ENCODE measurements at regions not wholly inside any gene's neighbourhood (a gene's known extent, or its start where the extent isn't known, plus 50 kb on each side); places are given as distances from the start of the nearest gene placed in this dataset.
"Not testable (repeated sequence)": the region's sequence is repeated elsewhere in the genome, so short reads cannot be mapped to it uniquely, and the experiment has no call there.

DNA sequence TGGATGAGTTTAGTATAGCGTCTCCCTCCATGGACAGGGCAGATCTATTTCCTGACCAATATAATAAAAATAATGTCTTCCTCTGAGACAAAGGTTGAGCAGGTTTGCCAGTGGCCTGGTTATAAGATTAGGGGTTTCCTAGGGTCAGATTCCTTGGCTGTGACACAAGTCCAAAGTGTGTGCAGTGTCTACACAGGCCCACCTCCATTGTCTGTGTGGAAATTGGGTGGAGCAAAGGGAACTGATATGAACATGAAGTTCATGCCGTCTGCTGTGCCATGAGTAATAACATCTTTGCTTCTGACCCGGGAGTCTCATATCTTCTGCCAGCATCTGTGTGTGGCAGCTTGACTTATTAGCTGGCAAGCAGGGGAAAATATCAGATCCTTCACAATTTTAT is 187.7 kb upstream of the BOD1L1 start:
- Histone ChIP-seq H3K4me1 (no peaks in the 10 kb centered on the region), H3K4me3 (no peak overlapping the region), H3K27ac (no peak overlapping the region), H3K9me3 (peaks cover 6% of the 10 kb centered on the region), H3K36me3 (ENCODE audit: insufficient read depth in 1 of 2, low read depth in 1 of 2) (no peaks in the 10 kb centered on the region), H3K27me3 (ENCODE audit: insufficient read depth in 3 of 3, low read length in 2 of 3) (no peaks in the 10 kb centered on the region)
- 67 to 78% (median 72%) methylated on average over 3 of the region's 3 CpGs for WGBS, 3 donors
- DNase-seq (no peak), ATAC-seq (no peak)
- intact Hi-C loops (cut with DNase I) = no loop called here
- TF ChIP-seq, protein P1, sequence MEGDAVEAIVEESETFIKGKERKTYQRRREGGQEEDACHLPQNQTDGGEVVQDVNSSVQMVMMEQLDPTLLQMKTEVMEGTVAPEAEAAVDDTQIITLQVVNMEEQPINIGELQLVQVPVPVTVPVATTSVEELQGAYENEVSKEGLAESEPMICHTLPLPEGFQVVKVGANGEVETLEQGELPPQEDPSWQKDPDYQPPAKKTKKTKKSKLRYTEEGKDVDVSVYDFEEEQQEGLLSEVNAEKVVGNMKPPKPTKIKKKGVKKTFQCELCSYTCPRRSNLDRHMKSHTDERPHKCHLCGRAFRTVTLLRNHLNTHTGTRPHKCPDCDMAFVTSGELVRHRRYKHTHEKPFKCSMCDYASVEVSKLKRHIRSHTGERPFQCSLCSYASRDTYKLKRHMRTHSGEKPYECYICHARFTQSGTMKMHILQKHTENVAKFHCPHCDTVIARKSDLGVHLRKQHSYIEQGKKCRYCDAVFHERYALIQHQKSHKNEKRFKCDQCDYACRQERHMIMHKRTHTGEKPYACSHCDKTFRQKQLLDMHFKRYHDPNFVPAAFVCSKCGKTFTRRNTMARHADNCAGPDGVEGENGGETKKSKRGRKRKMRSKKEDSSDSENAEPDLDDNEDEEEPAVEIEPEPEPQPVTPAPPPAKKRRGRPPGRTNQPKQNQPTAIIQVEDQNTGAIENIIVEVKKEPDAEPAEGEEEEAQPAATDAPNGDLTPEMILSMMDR (IDR thresholded peaks at IDR 0.05) = no peak

DNA sequence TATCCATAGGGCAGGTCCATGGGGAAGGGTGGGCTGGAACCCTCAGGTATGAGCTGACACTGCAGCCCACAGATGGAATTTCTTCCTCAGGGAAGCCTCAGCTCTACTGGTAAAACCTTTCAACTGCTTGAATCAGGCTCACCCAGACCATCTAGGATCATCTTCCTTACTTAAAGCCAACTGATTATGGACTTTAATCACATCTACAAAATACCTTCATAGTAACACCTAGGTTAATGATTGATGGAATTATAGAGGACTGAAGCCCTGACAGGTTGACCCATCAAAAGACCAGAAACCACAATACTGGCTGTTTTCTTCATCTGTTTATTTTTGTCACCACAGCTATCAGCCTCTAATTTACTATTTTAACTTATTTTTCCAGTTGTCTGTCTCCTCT is 188.9 kb upstream of the BOD1L1 start:
- TF ChIP-seq, protein P1 (IDR thresholded peaks at IDR 0.05) = no peak
- DNase-seq = no peak
- Histone ChIP-seq H3K4me1 (no peaks in the 10 kb centered on the region), H3K36me3 (ENCODE audit: insufficient read depth in 1 of 2, low read depth in 1 of 2) (no peaks in the 10 kb centered on the region), H3K27ac (no peak overlapping the region), H3K27me3 (ENCODE audit: insufficient read depth in 3 of 3, low read length in 2 of 3) (no peaks in the 10 kb centered on the region), H3K9me3 (peaks cover 6% of the 10 kb centered on the region), H3K4me3 (no peak overlapping the region)
- intact Hi-C loops (cut with DNase I) = no loop called here
- ATAC-seq = no peak

DNA sequence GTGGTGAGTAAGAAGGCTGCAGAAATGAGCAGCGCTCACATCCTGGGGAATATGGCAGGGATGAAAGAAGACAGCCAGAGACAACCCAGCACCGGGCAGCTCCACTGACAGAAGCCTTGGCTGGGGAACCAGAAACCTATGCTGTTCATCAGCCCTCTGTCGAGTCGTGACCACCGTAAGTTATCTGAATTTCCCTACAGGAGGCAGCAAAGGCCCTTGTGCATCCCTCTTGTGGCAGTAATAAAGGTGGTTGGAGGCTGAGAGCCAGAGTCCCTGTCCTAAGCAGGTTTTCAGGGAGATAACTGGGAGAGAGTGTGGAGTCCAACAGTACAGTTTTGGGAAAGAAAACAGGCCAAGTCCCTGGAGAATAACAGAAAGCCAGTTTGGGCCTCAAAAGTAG is 194.0 kb upstream of the BOD1L1 start:
- Histone ChIP-seq H3K9me3 (peaks cover 6% of the 10 kb centered on the region), H3K36me3 (ENCODE audit: insufficient read depth in 1 of 2, low read depth in 1 of 2) (no peaks in the 10 kb centered on the region), H3K27me3 (ENCODE audit: insufficient read depth in 3 of 3, low read length in 2 of 3) (no peaks in the 10 kb centered on the region), H3K27ac (no peak overlapping the region), H3K4me1 (no peaks in the 10 kb centered on the region), H3K4me3 (no peak overlapping the region)
- ATAC-seq (no peak), DNase-seq (no peak)
- WGBS, 3 donors = 64 to 71% (median 68%) methylated on average over 5 of the region's 5 CpGs
- TF ChIP-seq, protein P1 (IDR thresholded peaks at IDR 0.05) = no peak
- intact Hi-C loops (cut with DNase I) = no loop called here

DNA sequence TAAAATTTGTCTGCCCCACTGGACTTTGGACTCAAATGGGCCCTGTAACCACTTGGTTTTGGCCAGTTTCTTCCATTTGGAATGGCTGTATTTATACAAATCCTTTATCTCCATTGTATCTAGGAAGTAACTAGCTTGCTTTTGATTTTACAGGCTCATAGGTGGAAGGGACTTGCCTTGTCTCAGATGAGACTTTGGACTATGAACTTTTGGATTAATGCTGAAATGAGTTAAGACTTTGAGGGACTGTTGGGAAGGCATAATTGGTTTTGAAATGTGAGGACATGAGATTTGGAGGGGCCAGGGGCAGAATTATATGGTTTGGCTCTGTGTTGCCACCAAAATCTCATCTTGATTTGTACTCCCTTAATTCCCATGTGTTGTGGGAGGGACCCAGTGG is 198.3 kb upstream of the BOD1L1 start:
- H3K27me3 ChIP-seq (ENCODE audit: insufficient read depth in 3 of 3, low read length in 2 of 3); H3K27ac ChIP-seq; H3K36me3 ChIP-seq (ENCODE audit: insufficient read depth in 1 of 2, low read depth in 1 of 2); H3K4me1 ChIP-seq; intact Hi-C loops (cut with DNase I); DNase-seq; ATAC-seq; H3K4me3 ChIP-seq; H3K9me3 ChIP-seq: not testable (repeated sequence)

DNA sequence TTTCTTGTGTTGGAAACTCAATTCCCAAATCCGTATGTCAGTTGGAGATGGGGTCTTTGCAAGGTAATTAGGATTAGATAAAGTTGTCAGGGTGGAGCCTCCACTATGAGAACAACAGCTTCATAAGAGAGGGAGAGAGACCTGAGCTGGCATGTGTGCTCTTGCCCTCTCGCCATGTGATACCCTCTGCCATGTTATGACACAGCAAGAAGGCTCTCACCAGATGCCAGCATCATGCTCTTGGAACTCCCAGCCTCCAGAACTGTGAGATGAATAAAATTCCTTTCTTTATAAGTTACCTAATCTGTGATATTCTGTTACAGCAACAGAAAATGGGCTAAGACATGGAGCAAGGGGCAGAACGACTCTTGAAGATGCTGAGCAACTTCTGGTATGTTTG is 201.9 kb upstream of the BOD1L1 start:
- WGBS, 3 donors = 51 to 61% (median 54%) methylated on average over 3 of the region's 3 CpGs
- ATAC-seq = no peak
- intact Hi-C loops (cut with DNase I) = no loop called here

More for the DNA sequence above, 201.9 kb upstream of the BOD1L1 start:
- Histone ChIP-seq H3K4me3 (no peak overlapping the region), H3K36me3 (ENCODE audit: insufficient read depth in 1 of 2, low read depth in 1 of 2) (no peaks in the 10 kb centered on the region), H3K27me3 (ENCODE audit: insufficient read depth in 3 of 3, low read length in 2 of 3) (no peaks in the 10 kb centered on the region), H3K9me3 (no peaks in the 10 kb centered on the region), H3K27ac (no peak overlapping the region), H3K4me1 (no peaks in the 10 kb centered on the region)
- TF ChIP-seq, protein P1 (IDR thresholded peaks at IDR 0.05) = no peak
- DNase-seq = no peak
